BE2C (cell line): ENCODE measurements at regions not wholly inside any gene's neighbourhood (a gene's known extent, or its start where the extent isn't known, plus 50 kb on each side); places are given as distances from the start of the nearest gene placed in this dataset.

Experiments
- DNase-seq: peaks from one replicate; pipeline ENCODE4 v3.0.0-alpha.2; 2020
- H3K27me3 ChIP-seq: fragments of 250-450 bp; sonication (Bioruptor Pico); 2 replicates; pipeline ENCODE4 v1.5.1; 2020; ENCODE audit warnings: mild to moderate bottlenecking
- H3K36me3 ChIP-seq: fragments of 250-450 bp; sonication (Bioruptor Pico); 2 replicates; pipeline ENCODE4 v1.5.1; 2020; ENCODE audit warnings: mild to moderate bottlenecking
- H3K4me1 ChIP-seq: fragments of 250-450 bp; sonication (Bioruptor Pico); 2 replicates; pipeline ENCODE4 v1.5.1; 2020
- H3K4me3 ChIP-seq: 2 replicates; pipeline ENCODE4 v1.5.1; 2011; ENCODE audit warnings: low read depth, low read length
- H3K9me3 ChIP-seq: fragments of 250-450 bp; sonication (Bioruptor Pico); 2 replicates; pipeline ENCODE4 v1.5.1; 2020
- TF ChIP-seq, protein P1 (sequence below): IDR thresholded peaks from 2 replicates; pipeline ENCODE4 v1.5.1; 2012; ENCODE audit warnings: mild to moderate bottlenecking, low read depth, low read length

DNA sequence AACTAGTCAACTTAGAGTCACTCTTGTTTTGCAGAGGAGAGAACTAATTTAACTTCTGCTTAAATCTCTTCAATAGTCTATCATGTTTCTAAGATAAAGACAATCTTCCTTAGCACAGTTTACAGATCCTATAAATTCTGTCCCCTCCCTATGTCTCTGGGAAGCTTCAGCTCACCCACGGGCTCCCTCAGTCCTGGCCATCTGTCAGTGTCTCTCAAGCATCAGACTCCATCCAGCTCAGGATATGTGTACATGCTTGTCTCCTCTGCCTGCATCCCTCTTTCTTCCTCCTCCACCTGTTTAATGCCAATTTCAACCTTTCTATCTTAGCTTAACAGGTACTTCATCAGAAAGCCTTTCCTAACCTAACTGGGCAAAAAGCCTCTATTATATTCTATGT is 177.1 kb upstream of the PTER start:
- TF ChIP-seq, protein P1, sequence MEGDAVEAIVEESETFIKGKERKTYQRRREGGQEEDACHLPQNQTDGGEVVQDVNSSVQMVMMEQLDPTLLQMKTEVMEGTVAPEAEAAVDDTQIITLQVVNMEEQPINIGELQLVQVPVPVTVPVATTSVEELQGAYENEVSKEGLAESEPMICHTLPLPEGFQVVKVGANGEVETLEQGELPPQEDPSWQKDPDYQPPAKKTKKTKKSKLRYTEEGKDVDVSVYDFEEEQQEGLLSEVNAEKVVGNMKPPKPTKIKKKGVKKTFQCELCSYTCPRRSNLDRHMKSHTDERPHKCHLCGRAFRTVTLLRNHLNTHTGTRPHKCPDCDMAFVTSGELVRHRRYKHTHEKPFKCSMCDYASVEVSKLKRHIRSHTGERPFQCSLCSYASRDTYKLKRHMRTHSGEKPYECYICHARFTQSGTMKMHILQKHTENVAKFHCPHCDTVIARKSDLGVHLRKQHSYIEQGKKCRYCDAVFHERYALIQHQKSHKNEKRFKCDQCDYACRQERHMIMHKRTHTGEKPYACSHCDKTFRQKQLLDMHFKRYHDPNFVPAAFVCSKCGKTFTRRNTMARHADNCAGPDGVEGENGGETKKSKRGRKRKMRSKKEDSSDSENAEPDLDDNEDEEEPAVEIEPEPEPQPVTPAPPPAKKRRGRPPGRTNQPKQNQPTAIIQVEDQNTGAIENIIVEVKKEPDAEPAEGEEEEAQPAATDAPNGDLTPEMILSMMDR: no peak
- Histone ChIP-seq H3K4me3 (no peak overlapping the region), H3K27me3 (no peaks in the 10 kb centered on the region), H3K4me1 (no peaks in the 10 kb centered on the region), H3K9me3 (no peaks in the 10 kb centered on the region), H3K36me3 (no peaks in the 10 kb centered on the region)
- no peak for DNase-seq

DNA sequence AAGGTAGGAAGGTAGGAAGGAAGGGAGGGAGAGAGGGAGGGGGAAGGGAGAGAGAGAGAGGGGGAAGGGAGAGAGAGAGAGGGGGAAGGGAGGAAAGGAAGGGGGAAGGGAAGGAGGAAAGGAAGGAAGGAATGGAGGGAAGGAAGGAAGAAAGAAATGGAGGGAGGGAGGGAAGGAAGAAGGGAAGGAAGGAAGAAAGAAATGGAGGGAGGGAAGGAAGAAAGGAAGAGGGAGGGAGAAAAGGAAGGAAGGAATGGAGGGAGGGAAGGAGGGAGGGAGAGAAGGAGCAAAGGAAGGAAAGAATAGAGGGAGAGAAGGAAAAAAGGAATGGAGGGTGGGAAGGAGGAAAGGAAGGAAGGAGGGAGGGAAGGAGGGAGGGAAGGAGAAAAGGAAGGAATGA is 176.4 kb upstream of the PTER start:
- Histone ChIP-seq H3K9me3 (no peaks in the 10 kb centered on the region), H3K4me1 (no peaks in the 10 kb centered on the region), H3K36me3 (no peaks in the 10 kb centered on the region), H3K27me3 (no peaks in the 10 kb centered on the region), H3K4me3 (no peak overlapping the region)
- TF ChIP-seq, protein P1: no peak
- DNase-seq: no peak

DNA sequence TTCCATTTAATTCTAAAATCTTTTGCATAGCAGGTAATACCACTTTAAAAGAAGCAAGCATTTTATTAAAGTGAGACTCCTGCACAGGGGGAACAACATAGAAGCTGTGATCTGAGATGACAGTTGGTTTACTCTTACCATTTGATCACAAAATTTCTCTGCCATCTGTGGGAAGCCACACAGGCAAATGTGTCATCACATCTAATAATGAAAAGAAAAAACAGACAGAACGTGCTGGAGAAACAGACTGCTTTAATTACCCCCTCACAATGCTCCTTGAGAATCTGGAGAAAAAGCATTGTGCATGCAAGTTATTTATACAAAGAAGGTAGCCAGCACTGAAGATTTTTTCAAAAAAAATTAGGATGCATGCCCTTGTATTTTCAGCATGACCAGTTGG is 165.2 kb upstream of the PTER start:
- Histone ChIP-seq H3K4me1 (no peaks in the 10 kb centered on the region), H3K36me3 (no peaks in the 10 kb centered on the region), H3K27me3 (no peaks in the 10 kb centered on the region), H3K4me3 (no peak overlapping the region), H3K9me3 (no peaks in the 10 kb centered on the region)
- no peak for DNase-seq
- TF ChIP-seq, protein P1: no peak

DNA sequence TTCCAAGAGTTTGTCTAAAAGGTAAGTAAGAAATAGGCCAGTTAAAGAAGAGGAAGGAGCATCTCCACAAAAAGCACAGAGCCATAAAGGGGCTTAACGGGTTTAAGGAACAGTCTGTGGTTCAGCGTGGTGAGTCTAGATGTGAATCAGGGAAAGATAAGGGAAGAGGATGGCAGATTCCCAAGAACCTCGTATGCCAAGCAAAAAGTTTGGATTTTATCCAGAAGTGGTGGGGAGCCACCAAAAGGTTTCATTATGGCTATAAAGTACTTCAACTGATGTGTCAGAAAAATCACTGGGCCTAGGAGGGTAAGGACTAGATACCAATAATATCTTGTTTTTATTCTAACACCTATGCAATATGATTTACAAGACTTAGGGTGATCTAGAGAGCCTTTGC is 161.9 kb upstream of the PTER start:
- TF ChIP-seq, protein P1: no peak
- no peak overlapping the region for H3K4me3 ChIP-seq
- no peaks in the 10 kb centered on the region for H3K9me3 ChIP-seq
- DNase-seq: no peak
- no peaks in the 10 kb centered on the region for H3K36me3 ChIP-seq
- no peaks in the 10 kb centered on the region for H3K27me3 ChIP-seq
- H3K4me1 ChIP-seq: no peaks in the 10 kb centered on the region

DNA sequence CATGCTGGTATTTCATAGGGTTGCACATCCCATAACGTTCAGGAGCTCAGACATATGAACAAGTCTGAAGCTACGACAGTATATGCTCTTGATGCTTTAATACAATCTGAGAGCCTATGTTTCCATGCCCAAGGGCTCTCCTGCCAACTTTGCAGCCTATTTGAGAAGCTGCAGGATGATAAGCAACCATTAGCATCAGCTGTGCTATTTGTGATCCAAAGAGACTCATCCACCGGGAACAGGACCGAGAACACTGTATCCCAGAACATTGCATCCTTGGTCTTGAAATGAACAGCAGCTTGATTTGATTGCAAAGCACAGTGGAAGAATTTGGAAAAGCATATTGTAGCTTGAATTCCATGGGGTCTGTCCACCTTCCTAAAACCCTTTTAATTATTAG is 156.2 kb upstream of the PTER start:
- Histone ChIP-seq H3K27me3 (no peaks in the 10 kb centered on the region), H3K9me3 (no peaks in the 10 kb centered on the region), H3K36me3 (no peaks in the 10 kb centered on the region), H3K4me3 (no peak overlapping the region), H3K4me1 (no peaks in the 10 kb centered on the region)
- DNase-seq: no peak
- TF ChIP-seq, protein P1: no peak

DNA sequence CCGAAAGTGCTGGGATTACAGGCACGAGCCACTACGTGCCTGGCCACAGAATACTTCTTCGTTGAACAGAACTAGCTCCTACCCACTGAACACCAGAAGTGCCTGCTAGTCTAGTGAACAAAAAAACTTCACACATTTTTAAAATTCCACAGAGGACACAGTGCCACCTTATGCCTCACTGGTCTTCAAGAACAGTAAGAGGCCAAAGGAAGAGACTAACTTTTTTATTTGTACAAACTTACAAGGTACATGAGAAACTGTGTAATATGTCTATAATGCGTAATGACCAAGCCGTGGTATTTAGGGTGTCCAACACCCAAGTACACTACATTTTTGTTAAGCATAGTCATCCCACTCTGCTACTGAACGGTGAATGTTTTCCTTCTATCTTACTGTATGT is 144.4 kb upstream of the PTER start:
- Histone ChIP-seq H3K4me1 (no peaks in the 10 kb centered on the region), H3K9me3 (no peaks in the 10 kb centered on the region), H3K4me3 (no peak overlapping the region), H3K36me3 (no peaks in the 10 kb centered on the region), H3K27me3 (no peaks in the 10 kb centered on the region)
- TF ChIP-seq, protein P1: no peak
- no peak for DNase-seq
